ENCODE measurements at regions not wholly inside any gene's neighbourhood (a gene's known extent, or its start where the extent isn't known, plus 50 kb on each side); places are given as distances from the start of the nearest gene placed in this dataset.

DNA sequence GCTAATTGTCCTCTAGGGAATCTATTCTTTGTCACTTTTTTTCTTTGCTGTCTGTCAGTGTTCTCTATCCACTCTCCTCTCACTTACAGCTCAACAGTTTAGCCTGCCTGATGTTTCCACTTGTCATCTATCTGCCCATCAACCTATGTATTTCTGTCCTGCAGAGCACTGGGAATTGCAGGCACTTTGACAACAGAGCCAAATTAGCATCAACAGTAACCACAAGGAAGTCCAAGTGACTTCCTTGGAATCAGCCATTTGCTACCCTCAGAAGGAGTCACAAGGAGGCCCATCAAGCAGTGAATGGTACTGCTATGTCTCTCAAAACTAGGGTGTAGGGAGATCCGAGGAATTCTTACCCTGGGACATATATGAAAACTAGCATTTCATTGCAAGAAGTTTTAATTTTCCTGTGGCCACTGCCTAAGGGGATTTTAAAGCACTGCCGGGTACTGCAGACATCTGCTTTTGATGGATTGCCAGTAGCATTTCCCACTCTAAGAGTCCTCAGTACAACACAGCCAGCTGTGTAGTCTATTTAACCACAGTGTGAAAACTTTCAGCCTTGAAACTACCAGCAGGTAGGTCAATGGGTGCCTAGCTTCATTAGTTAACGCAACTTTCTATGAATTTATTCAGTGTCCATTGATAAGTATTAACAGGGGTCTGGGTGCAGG is 898.8 kb downstream of the NTRK3 start:
- no peaks in the 10 kb centered on the region for H3K36me3 ChIP-seq (replicated peaks; ENCODE audit: control insufficient read depth, insufficient read depth, low read length)
- no peak for DNase-seq
- H3K27me3 ChIP-seq (ENCODE audit: control insufficient read depth, insufficient read depth, low read length): no peaks in the 10 kb centered on the region
- no peak overlapping the region for H3K4me3 ChIP-seq (ENCODE audit: insufficient read depth, low read depth, low read length)

DNA sequence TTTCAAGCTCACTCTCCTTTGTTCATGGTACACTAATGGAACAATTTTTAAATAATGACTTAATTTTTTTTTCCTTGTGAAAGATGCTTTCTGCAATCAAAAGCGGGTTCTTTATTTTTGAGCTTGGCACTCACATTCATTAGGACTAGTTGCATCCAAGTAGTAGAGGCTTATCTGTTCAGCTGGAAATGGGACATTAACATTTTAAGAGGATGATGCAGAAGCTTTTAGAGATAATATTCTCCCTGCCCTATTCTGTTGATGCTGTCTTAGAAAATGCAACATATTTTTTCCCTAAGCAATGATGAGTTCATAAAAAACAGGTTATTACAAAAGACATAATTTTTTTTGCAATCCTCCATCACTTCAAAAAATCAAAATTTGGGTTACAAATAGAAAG is 900.6 kb downstream of the NTRK3 start:
- no peak for DNase-seq
- Histone ChIP-seq H3K4me3 (ENCODE audit: insufficient read depth, low read depth, low read length) (no peak overlapping the region), H3K36me3 (replicated peaks; ENCODE audit: control insufficient read depth, insufficient read depth, low read length) (no peaks in the 10 kb centered on the region), H3K27me3 (ENCODE audit: control insufficient read depth, insufficient read depth, low read length) (no peaks in the 10 kb centered on the region)

DNA sequence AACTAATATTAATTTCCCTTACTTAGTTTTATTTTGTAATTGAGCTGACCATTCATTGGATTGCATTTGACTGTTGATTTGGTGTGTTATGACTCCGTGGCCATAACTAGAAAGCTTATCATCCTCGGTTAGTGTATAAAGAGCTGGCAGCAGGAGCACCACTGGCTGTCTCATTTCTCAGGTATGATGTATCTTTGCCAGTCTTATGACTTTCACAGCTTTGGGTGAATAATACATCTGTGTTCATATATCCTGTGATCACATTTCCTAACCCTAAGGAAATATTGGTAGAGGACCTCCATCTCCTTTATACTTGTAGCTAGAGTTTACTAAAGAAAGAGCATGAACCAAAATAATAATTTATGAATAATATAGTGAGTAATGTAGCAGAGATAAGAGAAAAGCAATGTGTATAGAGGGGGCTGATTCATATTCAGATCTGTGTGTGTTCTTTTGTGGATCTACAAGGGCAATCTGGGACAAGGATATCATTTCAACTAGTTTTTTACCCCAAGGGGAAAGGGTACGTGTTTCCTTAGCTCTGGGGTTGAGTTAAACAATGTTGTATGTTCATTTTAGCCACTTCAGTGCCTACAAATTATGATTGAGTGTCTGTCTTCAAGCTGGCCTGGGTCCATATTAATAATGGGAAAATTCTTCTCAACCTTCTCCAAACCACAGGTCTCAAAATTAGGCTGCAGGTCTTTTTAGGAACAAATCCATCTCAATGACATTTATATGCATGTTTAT is 901.7 kb downstream of the NTRK3 start:
- H3K36me3 ChIP-seq (replicated peaks; ENCODE audit: control insufficient read depth, insufficient read depth, low read length): no peaks in the 10 kb centered on the region
- no peaks in the 10 kb centered on the region for H3K27me3 ChIP-seq (ENCODE audit: control insufficient read depth, insufficient read depth, low read length)
- no peak overlapping the region for H3K4me3 ChIP-seq (ENCODE audit: insufficient read depth, low read depth, low read length)
- no peak for DNase-seq

DNA sequence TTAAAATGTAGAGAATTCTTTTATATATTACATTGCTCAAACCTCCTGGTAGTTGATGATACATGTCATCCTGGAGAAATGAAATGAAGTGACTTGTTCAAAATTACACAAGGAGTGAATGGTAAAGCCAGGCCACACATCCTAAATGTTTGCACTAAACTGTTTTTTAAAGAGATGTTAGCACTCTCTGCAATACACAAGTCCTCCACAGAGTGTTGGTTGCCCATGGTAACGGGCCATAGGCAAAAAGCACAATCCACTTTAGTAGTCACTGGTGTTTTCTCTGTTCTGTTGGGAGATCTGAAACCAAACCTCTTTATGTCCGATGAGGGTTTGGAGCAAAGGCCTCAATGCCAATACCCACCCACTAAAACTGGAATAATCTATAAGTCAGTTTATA is 907.4 kb downstream of the NTRK3 start:
- no peaks in the 10 kb centered on the region for H3K27me3 ChIP-seq (ENCODE audit: control insufficient read depth, insufficient read depth, low read length)
- DNase-seq: no peak
- no peaks in the 10 kb centered on the region for H3K36me3 ChIP-seq (replicated peaks; ENCODE audit: control insufficient read depth, insufficient read depth, low read length)
- H3K4me3 ChIP-seq (ENCODE audit: insufficient read depth, low read depth, low read length): no peak overlapping the region

DNA sequence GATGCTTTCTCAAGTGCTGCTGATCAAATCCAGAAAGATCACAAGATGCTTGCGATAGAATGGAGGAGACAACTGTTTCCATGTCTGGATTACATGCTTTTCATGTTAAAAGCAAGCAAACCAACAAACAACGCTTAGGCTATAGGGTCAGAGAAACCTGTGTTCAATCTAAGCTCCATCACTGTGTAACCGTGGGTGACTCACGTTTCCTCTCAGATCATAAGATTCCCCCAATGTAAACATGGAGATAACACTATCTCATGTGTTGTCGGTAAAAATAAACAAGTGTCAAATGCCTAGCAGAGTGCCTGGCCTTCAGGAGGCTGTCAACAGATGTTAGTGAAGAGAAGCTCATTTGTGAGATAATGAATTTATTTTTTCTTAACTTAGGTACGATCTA is 907.8 kb downstream of the NTRK3 start:
- Histone ChIP-seq H3K27me3 (ENCODE audit: control insufficient read depth, insufficient read depth, low read length) (no peaks in the 10 kb centered on the region), H3K36me3 (replicated peaks; ENCODE audit: control insufficient read depth, insufficient read depth, low read length) (no peaks in the 10 kb centered on the region), H3K4me3 (ENCODE audit: insufficient read depth, low read depth, low read length) (no peak overlapping the region)
- DNase-seq: no peak

DNA sequence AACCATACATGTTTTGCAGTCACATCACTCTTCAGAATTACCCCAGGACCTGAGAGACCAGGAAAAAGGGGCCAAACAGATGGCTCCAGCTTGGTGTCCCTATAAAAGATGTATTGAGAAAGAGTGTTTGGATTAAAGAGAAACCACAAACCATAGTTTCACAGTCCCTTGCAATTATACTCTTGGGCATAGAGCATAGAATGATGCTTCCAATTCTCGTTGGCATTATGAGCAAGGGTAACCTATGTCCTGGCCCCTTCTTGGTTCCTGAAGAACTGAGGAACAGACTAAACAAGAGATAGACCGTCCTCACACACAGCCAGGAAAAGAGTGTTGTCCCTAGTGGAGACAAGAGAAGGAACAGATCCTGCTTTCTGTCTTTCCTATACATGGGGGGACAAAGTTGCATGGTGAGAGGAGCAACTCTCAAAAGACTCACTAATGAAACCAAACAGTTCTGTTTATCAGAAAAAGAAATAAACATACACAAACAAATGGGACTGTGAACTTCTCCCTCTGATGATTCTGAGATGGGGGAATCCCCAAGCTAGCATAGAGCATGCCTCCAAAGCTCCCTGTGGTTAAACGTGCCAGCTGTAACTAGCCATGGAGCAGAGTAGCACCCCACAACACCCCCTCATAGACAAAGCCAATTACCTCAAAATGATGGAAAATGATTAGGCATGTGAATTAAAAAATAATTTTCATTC is 908.6 kb downstream of the NTRK3 start:
- H3K4me3 ChIP-seq (ENCODE audit: insufficient read depth, low read depth, low read length): no peak overlapping the region
- no peak for DNase-seq
- no peaks in the 10 kb centered on the region for H3K36me3 ChIP-seq (replicated peaks; ENCODE audit: control insufficient read depth, insufficient read depth, low read length)
- no peaks in the 10 kb centered on the region for H3K27me3 ChIP-seq (ENCODE audit: control insufficient read depth, insufficient read depth, low read length)

DNA sequence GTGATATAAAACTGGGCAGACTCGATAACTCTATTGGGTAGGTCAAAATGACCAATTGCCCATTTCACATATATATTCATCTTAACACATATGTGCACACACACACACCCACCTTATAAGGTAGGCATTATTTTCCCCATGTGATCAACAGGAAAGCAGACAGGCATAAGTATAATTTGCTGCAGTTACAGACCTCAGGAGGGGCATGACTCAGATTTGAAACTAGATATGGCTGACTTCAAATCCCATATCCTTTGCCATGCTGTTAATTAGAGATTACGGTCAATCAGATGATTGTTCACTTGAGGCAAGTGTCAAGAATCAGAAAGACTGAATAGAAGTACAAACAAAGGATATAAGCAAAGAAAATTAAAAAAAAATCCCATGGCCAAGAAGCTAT is 910.6 kb downstream of the NTRK3 start:
- Histone ChIP-seq H3K36me3 (replicated peaks; ENCODE audit: control insufficient read depth, insufficient read depth, low read length) (no peaks in the 10 kb centered on the region), H3K4me3 (ENCODE audit: insufficient read depth, low read depth, low read length) (no peak overlapping the region), H3K27me3 (ENCODE audit: control insufficient read depth, insufficient read depth, low read length) (no peaks in the 10 kb centered on the region)
- DNase-seq: no peak

DNA sequence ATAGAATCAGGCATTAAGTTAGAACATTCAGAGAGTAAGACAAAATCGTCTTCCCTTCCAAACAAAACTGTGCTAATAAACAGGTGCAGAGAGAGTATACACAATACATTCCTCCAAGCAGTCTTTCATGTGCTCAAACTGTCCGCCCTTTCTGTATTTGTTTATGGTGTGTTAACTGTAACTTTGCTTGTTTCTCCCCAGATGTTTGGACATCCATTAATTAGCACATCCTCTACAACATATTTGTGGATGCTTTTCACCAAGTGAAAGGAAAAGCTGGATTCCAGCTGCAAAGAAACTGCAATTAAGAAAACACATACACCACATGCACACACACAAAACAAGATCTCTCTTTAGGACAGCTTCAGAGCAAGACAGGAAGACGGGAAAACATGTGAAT is 912.6 kb downstream of the NTRK3 start:
- DNase-seq: no peak
- H3K36me3 ChIP-seq (replicated peaks; ENCODE audit: control insufficient read depth, insufficient read depth, low read length): no peaks in the 10 kb centered on the region
- H3K27me3 ChIP-seq (ENCODE audit: control insufficient read depth, insufficient read depth, low read length): no peaks in the 10 kb centered on the region
- no peak overlapping the region for H3K4me3 ChIP-seq (ENCODE audit: insufficient read depth, low read depth, low read length)

DNA sequence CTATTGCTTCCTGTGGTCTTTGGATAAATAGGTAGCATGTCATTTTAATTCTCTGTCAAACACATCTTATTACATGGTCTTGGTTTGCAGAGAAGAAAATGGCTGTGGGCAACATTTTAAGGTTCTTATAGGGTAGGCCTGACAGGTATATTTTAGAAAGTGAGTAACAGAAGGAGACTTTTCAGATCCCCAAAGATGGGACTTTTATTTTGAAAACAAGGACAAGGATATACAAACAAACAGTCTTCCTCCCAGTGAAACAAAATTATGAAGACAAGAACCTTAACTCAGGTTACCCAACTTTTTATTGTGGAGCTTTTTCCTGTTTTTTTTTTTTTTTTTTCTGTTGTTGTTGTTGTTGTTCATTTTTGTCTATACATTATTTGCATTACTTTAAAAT is 916.2 kb downstream of the NTRK3 start:
- no peaks in the 10 kb centered on the region for H3K27me3 ChIP-seq (ENCODE audit: control insufficient read depth, insufficient read depth, low read length)
- H3K36me3 ChIP-seq (replicated peaks; ENCODE audit: control insufficient read depth, insufficient read depth, low read length): no peaks in the 10 kb centered on the region
- DNase-seq: no peak
- H3K4me3 ChIP-seq (ENCODE audit: insufficient read depth, low read depth, low read length): no peak overlapping the region

DNA sequence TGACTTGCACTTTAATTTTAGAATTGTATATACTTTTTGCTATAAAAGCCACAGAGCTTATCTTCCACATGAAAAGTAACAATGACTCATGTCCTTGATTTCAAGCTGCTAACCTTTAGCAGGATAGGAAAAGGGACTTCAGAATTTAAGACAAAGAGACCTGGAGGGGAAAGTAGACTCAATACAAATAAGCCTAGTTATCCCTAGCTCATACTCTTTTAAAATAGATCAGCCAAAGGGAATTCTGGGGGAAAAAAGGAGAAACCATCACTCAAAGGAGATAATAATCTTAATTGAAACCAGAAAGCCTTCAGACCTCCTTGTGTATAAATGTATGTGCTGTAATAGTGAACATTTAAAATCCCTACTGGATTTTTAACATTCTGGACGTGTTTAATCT is 930.3 kb downstream of the NTRK3 start:
- no peak for DNase-seq
- Histone ChIP-seq H3K36me3 (replicated peaks; ENCODE audit: control insufficient read depth, insufficient read depth, low read length) (no peaks in the 10 kb centered on the region), H3K4me3 (ENCODE audit: insufficient read depth, low read depth, low read length) (no peak overlapping the region), H3K27me3 (ENCODE audit: control insufficient read depth, insufficient read depth, low read length) (no peaks in the 10 kb centered on the region)

DNA sequence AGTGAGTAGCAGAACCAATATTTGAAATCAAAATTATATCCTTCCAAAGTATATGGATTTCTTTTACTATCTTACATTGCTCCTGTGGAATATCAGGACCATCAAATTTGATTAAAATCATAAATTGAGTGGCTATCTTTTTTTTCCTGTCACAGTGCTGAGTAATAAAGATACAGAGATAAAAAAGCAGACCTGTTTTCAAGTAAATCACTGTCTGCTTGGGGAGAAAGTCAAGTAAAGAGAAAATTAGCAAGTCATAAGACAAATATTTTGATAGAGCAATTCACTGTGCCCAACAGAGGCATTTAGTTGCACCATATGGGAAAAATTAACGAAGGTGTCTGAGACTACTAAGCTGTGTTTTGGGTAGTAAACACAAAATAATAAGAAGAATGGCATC is 933.7 kb downstream of the NTRK3 start:
- Histone ChIP-seq H3K36me3 (replicated peaks; ENCODE audit: control insufficient read depth, insufficient read depth, low read length) (no peaks in the 10 kb centered on the region), H3K27me3 (ENCODE audit: control insufficient read depth, insufficient read depth, low read length) (no peaks in the 10 kb centered on the region), H3K4me3 (ENCODE audit: insufficient read depth, low read depth, low read length) (no peak overlapping the region)
- DNase-seq: no peak

DNA sequence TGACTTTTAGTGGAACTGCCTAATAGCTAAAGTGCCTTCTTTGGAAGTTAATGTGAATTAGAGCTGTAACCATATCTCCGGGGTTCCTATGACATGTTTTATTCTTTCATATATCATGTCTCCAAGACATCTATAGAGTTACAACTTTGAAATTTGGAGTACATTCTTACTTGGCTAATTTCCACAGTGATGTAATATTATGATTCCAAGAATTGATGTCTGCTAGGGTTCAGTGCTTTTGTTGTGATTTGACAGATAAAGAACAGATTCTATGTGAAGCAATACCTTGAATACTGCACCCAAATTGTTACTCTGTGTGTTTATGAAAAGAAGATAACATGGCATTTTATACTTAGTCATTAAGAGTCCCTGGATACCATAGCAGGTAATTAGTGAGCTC is 934.3 kb downstream of the NTRK3 start:
- H3K27me3 ChIP-seq (ENCODE audit: control insufficient read depth, insufficient read depth, low read length): no peaks in the 10 kb centered on the region

DNA sequence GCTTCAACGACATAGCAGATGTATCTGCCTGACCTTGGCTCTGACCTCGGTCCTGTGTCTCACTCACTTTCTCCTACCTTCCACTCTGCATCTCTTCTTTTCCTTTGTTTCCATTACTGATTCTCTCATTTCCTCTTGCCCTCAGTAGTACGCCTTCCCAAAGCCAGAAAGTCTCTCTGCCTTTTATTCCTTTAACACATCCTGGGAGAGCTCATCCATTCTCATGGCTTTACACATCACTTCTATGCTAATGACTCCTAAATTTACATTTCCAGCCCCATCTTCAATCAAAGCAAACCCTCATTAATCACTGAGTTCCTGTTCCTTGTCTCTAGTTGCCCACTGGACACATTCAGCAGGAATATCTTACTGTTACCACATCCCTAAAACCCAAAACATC is 938.6 kb downstream of the NTRK3 start:
- no peaks in the 10 kb centered on the region for H3K27me3 ChIP-seq (ENCODE audit: control insufficient read depth, insufficient read depth, low read length)
- H3K36me3 ChIP-seq (replicated peaks; ENCODE audit: control insufficient read depth, insufficient read depth, low read length): no peaks in the 10 kb centered on the region
- no peak overlapping the region for H3K4me3 ChIP-seq (ENCODE audit: insufficient read depth, low read depth, low read length)
- DNase-seq: no peak

More for the DNA sequence above, 934.3 kb downstream of the NTRK3 start:
- H3K36me3 ChIP-seq (replicated peaks; ENCODE audit: control insufficient read depth, insufficient read depth, low read length): no peaks in the 10 kb centered on the region
- no peak for DNase-seq
- no peak overlapping the region for H3K4me3 ChIP-seq (ENCODE audit: insufficient read depth, low read depth, low read length)

DNA sequence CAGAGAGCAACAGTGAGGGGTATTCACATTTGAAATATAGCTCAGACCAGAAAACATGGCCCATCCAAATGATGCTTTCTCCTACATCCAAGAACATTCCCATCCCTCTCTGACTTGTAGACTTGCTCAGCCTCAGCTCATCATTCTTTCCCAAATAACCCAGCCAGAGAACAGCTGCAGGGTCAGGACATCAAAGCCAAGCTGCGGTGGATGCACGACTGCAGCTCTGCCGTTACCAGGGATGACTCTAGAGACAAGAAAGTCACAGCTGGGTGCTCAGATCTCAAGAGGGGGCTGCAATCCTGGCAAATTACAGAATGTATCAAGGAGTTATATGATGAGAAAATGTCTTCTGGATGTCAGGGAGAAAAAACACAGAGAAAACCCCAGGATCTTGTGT is 944.3 kb downstream of the NTRK3 start:
- no peak for DNase-seq
- Histone ChIP-seq H3K36me3 (replicated peaks; ENCODE audit: control insufficient read depth, insufficient read depth, low read length) (no peaks in the 10 kb centered on the region), H3K27me3 (ENCODE audit: control insufficient read depth, insufficient read depth, low read length) (no peaks in the 10 kb centered on the region), H3K4me3 (ENCODE audit: insufficient read depth, low read depth, low read length) (no peak overlapping the region)

DNA sequence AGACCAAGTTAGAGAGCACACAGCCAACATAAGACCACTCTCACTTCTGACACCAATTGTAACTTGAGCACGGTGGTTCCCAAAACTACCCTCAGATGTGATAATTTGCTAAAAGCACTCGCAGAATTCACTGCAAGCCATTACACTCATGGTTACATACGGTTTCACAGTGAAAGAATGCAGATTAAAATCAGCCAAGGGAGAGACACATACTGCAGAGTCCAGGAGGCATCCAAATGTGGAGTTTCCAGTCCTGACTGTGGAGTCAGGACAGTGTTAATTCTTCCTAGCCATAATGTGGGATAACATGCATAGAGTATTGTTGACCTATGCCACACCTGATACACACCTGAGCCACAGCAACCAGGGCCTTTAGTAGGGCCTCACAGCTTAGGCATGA is 956.4 kb downstream of the NTRK3 start:
- Histone ChIP-seq H3K36me3 (replicated peaks; ENCODE audit: control insufficient read depth, insufficient read depth, low read length) (no peaks in the 10 kb centered on the region), H3K4me3 (ENCODE audit: insufficient read depth, low read depth, low read length) (no peak overlapping the region)
- no peak for DNase-seq

More for the DNA sequence above, 956.4 kb downstream of the NTRK3 start:
- H3K27me3 ChIP-seq (ENCODE audit: control insufficient read depth, insufficient read depth, low read length): no peaks in the 10 kb centered on the region

All from H7 (cell line).